ENCODE measurements at regions not wholly inside any gene's neighbourhood (a gene's known extent, or its start where the extent isn't known, plus 50 kb on each side); places are given as distances from the start of the nearest gene placed in this dataset.

DNA sequence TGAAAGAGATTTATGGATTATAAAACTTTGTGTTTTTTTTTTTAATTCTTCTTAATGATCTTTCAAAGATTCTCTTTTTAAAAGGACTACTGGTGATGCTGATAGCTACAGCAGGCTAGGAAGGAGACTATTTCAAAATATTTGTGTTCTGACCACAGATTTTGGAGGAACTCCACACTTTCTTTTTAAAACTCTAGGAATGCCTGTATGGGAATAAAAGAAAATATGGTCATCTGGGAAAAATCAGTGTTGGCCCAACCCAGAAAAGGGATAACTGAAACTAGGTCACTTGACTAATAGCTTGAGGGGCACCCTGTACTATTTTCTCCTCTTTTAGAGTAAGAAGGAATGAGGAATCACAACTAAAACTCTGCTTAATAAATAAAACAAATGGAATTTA is 97.6 kb upstream of the ADAMTS19 start:
- no peak overlapping the region for H3K27ac Mint-ChIP-seq (ENCODE audit: unreplicated experiment)
- H3K4me1 Mint-ChIP-seq (ENCODE audit: unreplicated experiment): peaks cover 4% of the 10 kb centered on the region
- no peaks in the 10 kb centered on the region for H3K36me3 Mint-ChIP-seq (ENCODE audit: unreplicated experiment)
- H3K27me3 Mint-ChIP-seq (ENCODE audit: unreplicated experiment): peaks cover 6% of the 10 kb centered on the region
- TF ChIP-seq, protein P1, sequence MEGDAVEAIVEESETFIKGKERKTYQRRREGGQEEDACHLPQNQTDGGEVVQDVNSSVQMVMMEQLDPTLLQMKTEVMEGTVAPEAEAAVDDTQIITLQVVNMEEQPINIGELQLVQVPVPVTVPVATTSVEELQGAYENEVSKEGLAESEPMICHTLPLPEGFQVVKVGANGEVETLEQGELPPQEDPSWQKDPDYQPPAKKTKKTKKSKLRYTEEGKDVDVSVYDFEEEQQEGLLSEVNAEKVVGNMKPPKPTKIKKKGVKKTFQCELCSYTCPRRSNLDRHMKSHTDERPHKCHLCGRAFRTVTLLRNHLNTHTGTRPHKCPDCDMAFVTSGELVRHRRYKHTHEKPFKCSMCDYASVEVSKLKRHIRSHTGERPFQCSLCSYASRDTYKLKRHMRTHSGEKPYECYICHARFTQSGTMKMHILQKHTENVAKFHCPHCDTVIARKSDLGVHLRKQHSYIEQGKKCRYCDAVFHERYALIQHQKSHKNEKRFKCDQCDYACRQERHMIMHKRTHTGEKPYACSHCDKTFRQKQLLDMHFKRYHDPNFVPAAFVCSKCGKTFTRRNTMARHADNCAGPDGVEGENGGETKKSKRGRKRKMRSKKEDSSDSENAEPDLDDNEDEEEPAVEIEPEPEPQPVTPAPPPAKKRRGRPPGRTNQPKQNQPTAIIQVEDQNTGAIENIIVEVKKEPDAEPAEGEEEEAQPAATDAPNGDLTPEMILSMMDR (IDR thresholded peaks at IDR 0.05): no peak
- no peak overlapping the region for H3K4me3 Mint-ChIP-seq (ENCODE audit: unreplicated experiment)
- H3K9me3 Mint-ChIP-seq (ENCODE audit: unreplicated experiment): peaks cover 14% of the 10 kb centered on the region
- no peak for DNase-seq (ENCODE audit: extremely low spot score, unreplicated experiment)

DNA sequence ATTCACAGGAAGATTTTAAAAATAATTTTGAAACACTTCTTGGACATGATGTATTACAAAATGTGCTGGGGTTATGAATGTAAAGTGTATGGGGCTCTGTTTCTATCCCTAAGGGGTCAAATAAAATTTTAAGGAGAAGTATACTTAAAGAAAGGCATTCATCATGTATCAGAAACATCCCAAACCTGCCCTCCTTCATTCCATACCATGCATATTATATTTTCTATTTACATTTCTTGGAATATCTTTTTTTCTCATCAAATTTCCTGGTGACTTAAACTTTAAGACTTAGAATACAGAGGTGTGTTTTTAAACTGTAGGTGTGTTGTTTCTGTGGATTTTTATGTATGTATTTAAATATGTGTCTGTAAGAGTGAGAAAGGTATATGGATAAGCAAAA is 96.1 kb upstream of the ADAMTS19 start:
- Mint-ChIP-seq H3K27me3 (ENCODE audit: unreplicated experiment) (peaks cover 3% of the 10 kb centered on the region), H3K4me3 (ENCODE audit: unreplicated experiment) (no peak overlapping the region), H3K36me3 (ENCODE audit: unreplicated experiment) (no peaks in the 10 kb centered on the region), H3K4me1 (ENCODE audit: unreplicated experiment) (peaks cover 4% of the 10 kb centered on the region), H3K9me3 (ENCODE audit: unreplicated experiment) (peaks cover 14% of the 10 kb centered on the region), H3K27ac (ENCODE audit: unreplicated experiment) (no peak overlapping the region)
- TF ChIP-seq, protein P1 (IDR thresholded peaks at IDR 0.05): no peak
- no peak for DNase-seq (ENCODE audit: extremely low spot score, unreplicated experiment)

DNA sequence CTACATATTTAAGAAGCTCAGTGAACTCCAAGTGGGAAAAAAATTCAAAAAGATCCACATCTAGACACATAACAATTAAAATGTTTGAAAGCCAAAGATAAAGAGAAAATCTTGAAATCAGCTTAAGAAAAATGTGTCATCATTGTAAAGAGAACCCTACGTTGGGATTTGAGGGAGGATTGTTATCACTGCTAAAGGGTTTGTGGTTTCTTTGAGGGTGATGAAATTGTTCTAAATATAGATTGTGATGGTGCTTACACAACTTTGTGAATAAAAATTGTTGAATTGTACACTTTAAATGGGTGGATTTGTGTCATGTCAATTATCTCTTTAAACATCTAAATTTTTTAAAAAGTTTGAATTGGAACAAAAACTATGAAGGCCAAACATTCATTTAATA is 92.2 kb upstream of the ADAMTS19 start:
- no peak for DNase-seq (ENCODE audit: extremely low spot score, unreplicated experiment)
- Mint-ChIP-seq H3K27ac (ENCODE audit: unreplicated experiment) (no peak overlapping the region), H3K9me3 (ENCODE audit: unreplicated experiment) (peaks cover 14% of the 10 kb centered on the region), H3K36me3 (ENCODE audit: unreplicated experiment) (no peaks in the 10 kb centered on the region), H3K27me3 (ENCODE audit: unreplicated experiment) (peaks cover 11% of the 10 kb centered on the region), H3K4me1 (ENCODE audit: unreplicated experiment) (no peaks in the 10 kb centered on the region), H3K4me3 (ENCODE audit: unreplicated experiment) (no peak overlapping the region)
- TF ChIP-seq, protein P1 (IDR thresholded peaks at IDR 0.05): no peak

DNA sequence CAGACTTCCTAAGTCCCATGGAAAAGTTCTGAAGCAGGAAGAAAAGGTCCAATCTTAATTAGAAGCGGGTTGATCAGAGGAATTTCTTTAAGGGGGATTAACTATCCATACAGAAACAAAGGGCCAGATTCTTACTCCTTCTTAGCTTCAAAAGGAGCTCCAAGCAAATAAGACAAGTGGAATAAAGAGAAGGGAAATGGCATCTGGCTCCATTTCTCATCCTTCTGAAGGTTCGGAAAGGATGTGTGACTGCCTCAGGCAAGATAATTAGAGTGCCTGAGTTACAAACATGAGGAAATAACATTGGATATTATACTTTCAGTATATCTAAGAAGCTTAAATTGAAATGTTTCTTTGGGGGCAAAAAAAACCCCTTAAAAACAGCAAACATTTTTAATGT is 88.1 kb upstream of the ADAMTS19 start:
- H3K27me3 Mint-ChIP-seq (ENCODE audit: unreplicated experiment): peaks cover 12% of the 10 kb centered on the region
- H3K27ac Mint-ChIP-seq (ENCODE audit: unreplicated experiment): no peak overlapping the region

DNA sequence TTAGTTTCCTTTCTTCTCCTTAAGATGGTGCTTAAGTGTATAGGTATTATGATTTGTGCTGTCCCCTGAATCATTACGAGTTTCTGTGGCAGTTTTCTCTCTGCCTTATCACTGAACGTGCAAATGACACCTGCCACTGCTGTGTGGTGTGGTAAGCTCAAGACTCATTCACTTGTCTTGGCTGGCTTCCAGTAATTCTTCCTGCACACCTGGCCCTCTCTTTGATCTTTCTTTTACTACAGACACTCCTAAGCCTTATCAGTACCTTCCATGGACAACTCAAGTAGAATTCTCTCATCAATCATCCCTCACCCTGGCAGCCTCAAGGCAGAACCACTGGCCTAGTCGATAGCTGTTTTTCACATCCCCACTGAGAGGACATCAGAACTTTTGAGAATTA is 82.6 kb upstream of the ADAMTS19 start:
- H3K27ac Mint-ChIP-seq (ENCODE audit: unreplicated experiment): no peak overlapping the region

More for the DNA sequence above, 88.1 kb upstream of the ADAMTS19 start:
- H3K36me3 Mint-ChIP-seq (ENCODE audit: unreplicated experiment): no peaks in the 10 kb centered on the region
- no peak for DNase-seq (ENCODE audit: extremely low spot score, unreplicated experiment)
- no peak overlapping the region for H3K4me3 Mint-ChIP-seq (ENCODE audit: unreplicated experiment)
- TF ChIP-seq, protein P1 (IDR thresholded peaks at IDR 0.05): no peak
- H3K9me3 Mint-ChIP-seq (ENCODE audit: unreplicated experiment): no peaks in the 10 kb centered on the region
- no peaks in the 10 kb centered on the region for H3K4me1 Mint-ChIP-seq (ENCODE audit: unreplicated experiment)

More for the DNA sequence above, 82.6 kb upstream of the ADAMTS19 start:
- DNase-seq (ENCODE audit: extremely low spot score, unreplicated experiment): no peak
- TF ChIP-seq, protein P1 (IDR thresholded peaks at IDR 0.05): no peak
- Mint-ChIP-seq H3K4me1 (ENCODE audit: unreplicated experiment) (no peaks in the 10 kb centered on the region), H3K27me3 (ENCODE audit: unreplicated experiment) (peaks cover 7% of the 10 kb centered on the region), H3K9me3 (ENCODE audit: unreplicated experiment) (no peaks in the 10 kb centered on the region), H3K36me3 (ENCODE audit: unreplicated experiment) (no peaks in the 10 kb centered on the region), H3K4me3 (ENCODE audit: unreplicated experiment) (no peak overlapping the region)

Data from osteocyte (in vitro differentiated cells).